SK-N-SH (cell line): ENCODE measurements at regions not wholly inside any gene's neighbourhood (a gene's known extent, or its start where the extent isn't known, plus 50 kb on each side); places are given as distances from the start of the nearest gene placed in this dataset.

ENCODE experiments used
- CTCF ChIA-PET: fragments of 300-600, 350-600 bp; formaldehyde crosslinking; extraction: SDS; loops from one replicate; lab custom pipeline; 2021; lab: Yijun Ruan, JAX
- POLR2A ChIA-PET: fragments of 350-600 bp; sonication (Branson Sonifier 250); formaldehyde crosslinking; extraction: SDS; loops from one replicate; lab custom pipeline; 2020; ENCODE audit warnings: antibody characterized with exemption, inconsistent platforms; lab: Yijun Ruan, JAX
- DNase-seq: peaks from one replicate; pipeline ENCODE4 v3.0.0; 2012
- H2AFZ ChIP-seq: fragments of 200-600 bp; sonication (generic); 2 replicates; pipeline ENCODE4 v1.8.1; 2016; ENCODE audit warnings: antibody characterized with exemption, mild to moderate bottlenecking, low read depth
- H3F3A ChIP-seq: fragments of 200-600 bp; sonication (generic); replicated peaks from 2 replicates; pipeline ENCODE3; 2016; ENCODE audit warnings: antibody characterized with exemption, mild to moderate bottlenecking; ENCODE audit not compliant: insufficient read depth
- H3K27ac ChIP-seq, 2 experiments: fragments of 200-500 bp in 1 of 2; fragments of 200-600 bp in 1 of 2; sonication (Bioruptor generic) in 1 of 2; sonication (generic), shearing (Covaris generic) in 1 of 2; 2 replicates each; pipeline versions ENCODE4 v1.5.1 to v1.6.1; 2014 to 2016; ENCODE audit warnings: low read depth in 2 of 2, inconsistent platforms in 1 of 2, low read length in 1 of 2, mild to moderate bottlenecking in 1 of 2, mixed read lengths in 1 of 2
- H3K27me3 ChIP-seq: fragments of 200-600 bp; sonication (generic), shearing (Covaris generic); 2 replicates; pipeline ENCODE4 v1.6.1; 2016; ENCODE audit warnings: mixed run types; ENCODE audit not compliant: insufficient read depth
- H3K36me3 ChIP-seq, 2 experiments: fragments of 200-500 bp in 1 of 2; fragments of 200-600 bp in 1 of 2; sonication (Bioruptor generic) in 1 of 2; sonication (generic) in 1 of 2; replicated peaks in 1 of 2; 2 replicates each; pipeline versions ENCODE3 to v1.5.1; 2014 to 2016; ENCODE audit warnings: low read length in 1 of 2, mild to moderate bottlenecking in 1 of 2; ENCODE audit not compliant: insufficient read depth in 2 of 2, control insufficient read depth in 1 of 2
- H3K4me1 ChIP-seq, 2 experiments: fragments of 200-500 bp in 1 of 2; fragments of 200-600 bp in 1 of 2; sonication (Bioruptor generic) in 1 of 2; sonication (generic), shearing (Covaris generic) in 1 of 2; 2 replicates each; pipeline versions ENCODE4 v1.5.1 to v1.6.1; 2014 to 2016; ENCODE audit warnings: low read depth in 1 of 2, low read length in 1 of 2, mixed run types in 1 of 2; ENCODE audit not compliant: insufficient read depth in 2 of 2, control insufficient read depth in 1 of 2
- H3K4me2 ChIP-seq: fragments of 200-600 bp; sonication (generic), shearing (Covaris generic); 2 replicates; pipeline ENCODE4 v1.6.1; 2017; ENCODE audit warnings: mixed run types
- H3K4me3 ChIP-seq, 2 experiments: fragments of 200-500 bp in 1 of 2; fragments of 200-600 bp in 1 of 2; sonication (Bioruptor generic) in 1 of 2; sonication (generic), shearing (Covaris generic) in 1 of 2; 2 replicates each; pipeline versions ENCODE4 v1.5.1 to v1.8.1; 2014 to 2016; ENCODE audit warnings: low read depth in 2 of 2, inconsistent platforms in 1 of 2, low read length in 1 of 2, mild to moderate bottlenecking in 1 of 2, mixed read lengths in 1 of 2, moderate library complexity in 1 of 2
- H3K79me2 ChIP-seq: fragments of 200-600 bp; sonication (generic); 2 replicates; pipeline ENCODE4 v1.8.1; 2017; ENCODE audit warnings: mild to moderate bottlenecking; ENCODE audit not compliant: insufficient read depth
- H3K9ac ChIP-seq: fragments of 200-600 bp; sonication (generic); 2 replicates; pipeline ENCODE4 v1.6.1; 2017; ENCODE audit warnings: mixed run types
- H3K9me2 ChIP-seq: fragments of 200-600 bp; sonication (generic); 2 replicates; pipeline ENCODE4 v1.6.1; 2017; ENCODE audit warnings: mixed run types
- H3K9me3 ChIP-seq: fragments of 200-600 bp; sonication (generic); 2 replicates; pipeline ENCODE4 v1.6.1; 2017; ENCODE audit warnings: mixed run types, mild to moderate bottlenecking, moderate library complexity
- H4K20me1 ChIP-seq: fragments of 200-600 bp; sonication (generic); 2 replicates; pipeline ENCODE4 v1.6.1; 2017; ENCODE audit warnings: mild to moderate bottlenecking, mixed run types; ENCODE audit not compliant: insufficient read depth
- CTCF ChIP-seq: fragments of 200-600 bp; sonication (generic); IDR thresholded peaks from 2 replicates; pipeline ENCODE4 v1.6.1; 2017; ENCODE audit warnings: antibody characterized with exemption, mild to moderate bottlenecking, moderate library complexity
- ELF1 ChIP-seq: IDR thresholded peaks from 2 replicates; pipeline ENCODE4 v1.4.0; 2012
- FOXJ3 ChIP-seq: sonication (generic); formaldehyde crosslinking; IDR thresholded peaks from 2 replicates; pipeline ENCODE4 v1.5.1; 2020; ENCODE audit warnings: mild to moderate bottlenecking, missing genetic modification reagents
- FOXM1 ChIP-seq: IDR thresholded peaks from 2 replicates; pipeline ENCODE4 v1.4.0; 2012; ENCODE audit warnings: low read depth, mild to moderate bottlenecking
- GATA2 ChIP-seq: sonication (generic); formaldehyde crosslinking; IDR thresholded peaks from 2 replicates; pipeline ENCODE4 v1.5.0; 2020; ENCODE audit warnings: mild to moderate bottlenecking, missing genetic modification reagents
- IRF3 ChIP-seq: fragments of 150-350 bp; IDR thresholded peaks from 2 replicates; pipeline ENCODE4 v1.6.1; 2016; ENCODE audit warnings: mild to moderate bottlenecking, low read depth, low read length
- MAX ChIP-seq: IDR thresholded peaks from 2 replicates; pipeline ENCODE4 v1.4.0; 2012; ENCODE audit warnings: low read depth
- MEF2A ChIP-seq: IDR thresholded peaks from 2 replicates; pipeline ENCODE4 v1.4.0; 2012; ENCODE audit warnings: low read depth, borderline replicate concordance
- NRF1 ChIP-seq: IDR thresholded peaks from 2 replicates; pipeline ENCODE4 v1.6.1; 2012; ENCODE audit warnings: low read depth, mild to moderate bottlenecking, low read length
- PBX3 ChIP-seq: IDR thresholded peaks from 2 replicates; pipeline ENCODE4; 2012
- POLR2AphosphoS5 ChIP-seq: IDR thresholded peaks from 2 replicates; pipeline ENCODE4 v1.6.1; 2012; ENCODE audit warnings: low read depth, low read length
- RAD21 ChIP-seq: IDR thresholded peaks from 2 replicates; pipeline ENCODE4 v1.6.1; 2012; ENCODE audit warnings: mild to moderate bottlenecking, low read length
- REST ChIP-seq: IDR thresholded peaks from 2 replicates; pipeline ENCODE4 v1.6.1; 2012; ENCODE audit warnings: mild to moderate bottlenecking, low read depth, low read length, moderate library complexity
- RXRA ChIP-seq: IDR thresholded peaks from 2 replicates; pipeline ENCODE4 v1.4.0; 2012; ENCODE audit warnings: low read depth, mild to moderate bottlenecking, borderline replicate concordance
- TAF1 ChIP-seq: IDR thresholded peaks from 2 replicates; pipeline ENCODE4 v1.6.1; 2012; ENCODE audit warnings: low read depth, mild to moderate bottlenecking, low read length, moderate library complexity, borderline replicate concordance
- ZBTB33 ChIP-seq: IDR thresholded peaks from 2 replicates; pipeline ENCODE4 v1.4.0; 2012; ENCODE audit warnings: low read depth, borderline replicate concordance
- WGBS: methylation state at CpG from one replicate; pipeline ENCODE4 v1.1.6; 2017; ENCODE audit warnings: low lambda C conversion rate; 5-methylcytosine and 5-hydroxymethylcytosine counted together

- no peaks in the 10 kb centered on the region for H3K79me2 ChIP-seq
- POLR2A ChIA-PET = no interaction called here
- H4K20me1 ChIP-seq = no peaks in the 10 kb centered on the region
- no peaks in the 10 kb centered on the region for H3K27me3 ChIP-seq
- no peak overlapping the region for H3K9ac ChIP-seq
- CTCF ChIA-PET = no interaction called here
- no peak overlapping the region for H3K27ac ChIP-seq
- H3K4me1 ChIP-seq = peaks cover 0 to 11% of the 10 kb centered on the region in 2 experiments; a peak in 1 of 4 replicates
- no peak overlapping the region for H2AFZ ChIP-seq
- no peaks in the 10 kb centered on the region for H3K36me3 ChIP-seq
- H3K4me3 ChIP-seq = no peak overlapping the region
- 6% methylated on average over 5 of the region's 5 CpGs for WGBS
- no peaks in the 10 kb centered on the region for H3K9me2 ChIP-seq
- no peak for TF ChIP-seq MEF2A
- TF ChIP-seq FOXM1 = no peak
- TF ChIP-seq ELF1 = no peak
- no peak for TF ChIP-seq RAD21
- no peak for TF ChIP-seq POLR2AphosphoS5
- TF ChIP-seq RXRA = no peak
- TF ChIP-seq MAX = no peak
- no peak for TF ChIP-seq GATA2 (CRISPR knock-in tag)
- no peak for TF ChIP-seq IRF3
- no peak for TF ChIP-seq PBX3
- no peak for TF ChIP-seq CTCF
- no peak for TF ChIP-seq ZBTB33
- no peak for TF ChIP-seq FOXJ3 (CRISPR knock-in tag)
- no peak for TF ChIP-seq REST
- TF ChIP-seq NRF1 = no peak
- no peak for TF ChIP-seq TAF1
- no peak for DNase-seq
- no peaks in the 10 kb centered on the region for H3K9me3 ChIP-seq
- H3K4me2 ChIP-seq = no peak overlapping the region
- no peaks in the 10 kb centered on the region for H3F3A ChIP-seq
These were observed 216.2 kb downstream of the SEC16B start for GRCh38 chr1:177753655-177754054.
